LNCaP clone FGC (cell line): ENCODE measurements at regions not wholly inside any gene's neighbourhood (a gene's known extent, or its start where the extent isn't known, plus 50 kb on each side); places are given as distances from the start of the nearest gene placed in this dataset.

Experiments
- DNase-seq: peaks from one replicate; pipeline ENCODE4 v3.0.0-alpha.2; 2011; ENCODE audit warnings: low read depth
- H3K4me3 ChIP-seq: 2 replicates; pipeline ENCODE4 v1.5.1; 2011; ENCODE audit warnings: mild to moderate bottlenecking, low read depth, low read length, control low read depth
- CTCF ChIP-seq: IDR thresholded peaks from 2 replicates; pipeline ENCODE4 v1.5.1; 2012; ENCODE audit warnings: mild to moderate bottlenecking; ENCODE audit not compliant: control insufficient read depth, insufficient read depth; ENCODE audit errors: extremely low read depth

- TF ChIP-seq CTCF, result no peak
- no peak overlapping the region for H3K4me3 ChIP-seq
- DNase-seq, result no peak
Measured at GRCh38 chr19:30216453-30216852, 155.7 kb upstream of the ZNF536 start.

GRCh38 chr19:30217461-30217860 is 154.7 kb upstream of the ZNF536 start:
- DNase-seq, result no peak
- no peak overlapping the region for H3K4me3 ChIP-seq
- no peak for TF ChIP-seq CTCF

- H3K4me3 ChIP-seq, result no peak overlapping the region
- no peak for DNase-seq
- no peak for TF ChIP-seq CTCF
Measured at GRCh38 chr19:30219702-30220101, 152.5 kb upstream of the ZNF536 start.

GRCh38 chr19:30221176-30221575 is 151.0 kb upstream of the ZNF536 start:
- no peak overlapping the region for H3K4me3 ChIP-seq
- DNase-seq, result no peak
- TF ChIP-seq CTCF, result no peak

GRCh38 chr19:30222428-30222873 is 149.7 kb upstream of the ZNF536 start:
- no peak overlapping the region for H3K4me3 ChIP-seq
- peak; percentile 67 for TF ChIP-seq CTCF
- no peak for DNase-seq

GRCh38 chr19:30222992-30223865 is 149.0 kb upstream of the ZNF536 start:
- DNase-seq, result no peak
- no peak for TF ChIP-seq CTCF
- H3K4me3 ChIP-seq, result no peak overlapping the region
